ENCODE measurements at regions not wholly inside any gene's neighbourhood (a gene's known extent, or its start where the extent isn't known, plus 50 kb on each side); places are given as distances from the start of the nearest gene placed in this dataset.

DNA sequence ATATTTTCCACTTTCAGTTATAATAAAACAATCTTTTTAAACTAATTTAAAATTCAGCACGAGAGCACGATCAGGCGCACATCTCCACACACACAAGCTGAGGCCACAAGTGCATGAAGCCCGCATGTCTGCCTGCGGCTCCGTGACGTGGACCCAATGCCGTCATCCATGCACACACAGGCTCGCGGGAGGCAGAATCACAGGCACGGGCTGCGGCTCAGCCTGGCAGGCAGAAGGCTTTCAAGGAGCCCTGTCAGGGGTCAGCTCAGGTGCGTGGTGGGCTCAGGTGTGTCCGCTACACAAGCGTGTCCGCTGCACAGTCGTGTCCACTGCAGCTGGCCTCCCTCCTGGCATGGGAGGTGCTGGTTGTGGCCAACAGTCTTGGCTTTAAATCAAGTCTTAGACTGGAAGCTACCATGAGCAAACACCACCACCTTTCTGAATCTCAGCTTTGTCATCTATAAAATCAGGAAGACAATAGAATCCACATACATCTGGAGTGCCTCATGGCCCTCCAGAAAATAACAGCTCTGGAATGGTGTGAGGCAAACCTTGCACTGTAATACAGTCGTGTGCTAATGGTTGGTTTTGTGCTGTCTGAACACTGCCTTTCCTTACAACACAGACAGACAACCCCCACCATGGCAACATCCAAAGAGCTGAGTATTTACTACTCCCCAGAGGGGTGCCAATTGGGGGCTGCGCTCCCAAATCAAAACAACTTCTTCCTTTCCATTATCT, 210.1 kb downstream of the NDUFA10 start:
- TF ChIP-seq POLR2A (IDR thresholded peaks at IDR 0.05) (no peak), POLR2AphosphoS5 (IDR thresholded peaks at IDR 0.05) (peak in 1 of 3 donors; percentile 96), EP300 (IDR thresholded peaks at IDR 0.05) (peak; percentile 24)

DNA sequence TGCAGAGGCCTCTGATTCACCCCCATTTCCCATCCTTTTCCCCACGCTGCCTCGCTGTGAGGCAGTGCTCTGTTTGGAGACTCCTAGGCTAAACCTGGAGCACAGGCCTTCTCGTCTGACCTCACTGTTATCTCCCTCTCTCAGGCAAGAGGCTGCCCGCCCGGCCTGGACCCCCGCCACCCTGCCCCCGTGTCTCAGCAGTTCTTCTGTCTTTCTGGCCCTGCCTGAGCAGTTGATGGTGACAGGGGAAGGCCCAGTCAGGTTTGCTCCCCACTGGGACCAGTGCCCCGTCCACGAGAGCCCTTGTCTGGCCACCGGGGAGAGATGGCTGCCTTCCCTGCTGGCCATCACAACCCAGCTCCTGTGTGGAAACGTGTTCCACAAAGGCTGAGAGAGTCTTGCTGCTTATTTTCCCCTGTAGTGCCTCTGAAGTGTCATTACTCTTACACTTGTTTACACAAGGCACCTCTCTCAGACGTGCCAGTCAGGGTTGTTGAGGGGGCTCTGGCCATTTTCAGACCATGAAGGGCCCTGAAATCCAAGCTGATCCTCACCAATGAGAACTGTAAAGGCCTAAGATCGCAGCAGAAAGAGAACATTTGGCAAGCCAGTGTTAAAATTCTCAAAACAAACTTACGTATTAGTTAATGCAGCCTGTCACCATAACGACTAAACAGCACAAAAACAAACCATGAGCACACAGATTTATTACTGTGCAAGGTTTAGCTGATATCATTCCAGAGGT, 210.9 kb downstream of the NDUFA10 start:
- no peaks in the 10 kb centered on the region for H3K36me3 ChIP-seq
- no peaks in the 10 kb centered on the region for H3K9me3 ChIP-seq
- peaks cover 0 to 42% (median 1%) of the 10 kb centered on the region in 4 donors for H3K4me1 ChIP-seq
- peak in 1 of 2 donors; percentile 88 for DNase-seq
- intact Hi-C loops (cut with DNase I; ENCODE audit: low total_unique reads) = no loop called here
- peak overlapping the region in 4 of 5 donors; percentile 82 to 90 (median 83) for H3K27ac ChIP-seq
- peaks cover 0 to 7% (median 0%) of the 10 kb centered on the region in 3 donors for H3K27me3 ChIP-seq
- H3K4me3 ChIP-seq = no peak overlapping the region
- 49 to 58% (median 54%) methylated on average over 15 of the region's 15 CpGs for WGBS, 5 donors
- peak in 2 of 3 donors; percentile 24 to 87 for TF ChIP-seq POLR2AphosphoS5 (IDR thresholded peaks at IDR 0.05)
- TF ChIP-seq POLR2A (IDR thresholded peaks at IDR 0.05) = no peak
- TF ChIP-seq, protein P1, sequence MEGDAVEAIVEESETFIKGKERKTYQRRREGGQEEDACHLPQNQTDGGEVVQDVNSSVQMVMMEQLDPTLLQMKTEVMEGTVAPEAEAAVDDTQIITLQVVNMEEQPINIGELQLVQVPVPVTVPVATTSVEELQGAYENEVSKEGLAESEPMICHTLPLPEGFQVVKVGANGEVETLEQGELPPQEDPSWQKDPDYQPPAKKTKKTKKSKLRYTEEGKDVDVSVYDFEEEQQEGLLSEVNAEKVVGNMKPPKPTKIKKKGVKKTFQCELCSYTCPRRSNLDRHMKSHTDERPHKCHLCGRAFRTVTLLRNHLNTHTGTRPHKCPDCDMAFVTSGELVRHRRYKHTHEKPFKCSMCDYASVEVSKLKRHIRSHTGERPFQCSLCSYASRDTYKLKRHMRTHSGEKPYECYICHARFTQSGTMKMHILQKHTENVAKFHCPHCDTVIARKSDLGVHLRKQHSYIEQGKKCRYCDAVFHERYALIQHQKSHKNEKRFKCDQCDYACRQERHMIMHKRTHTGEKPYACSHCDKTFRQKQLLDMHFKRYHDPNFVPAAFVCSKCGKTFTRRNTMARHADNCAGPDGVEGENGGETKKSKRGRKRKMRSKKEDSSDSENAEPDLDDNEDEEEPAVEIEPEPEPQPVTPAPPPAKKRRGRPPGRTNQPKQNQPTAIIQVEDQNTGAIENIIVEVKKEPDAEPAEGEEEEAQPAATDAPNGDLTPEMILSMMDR (IDR thresholded peaks at IDR 0.05) = no peak
- TF ChIP-seq EP300 (IDR thresholded peaks at IDR 0.05) = peak; percentile 79

More for the DNA sequence above, 210.1 kb downstream of the NDUFA10 start:
- H3K27me3 ChIP-seq = peaks cover 0 to 7% (median 0%) of the 10 kb centered on the region in 3 donors
- peak in 1 of 2 donors; percentile 46 for DNase-seq
- 67 to 84% (median 79%) methylated on average over 11 to 19 of the region's 19 CpGs for WGBS, 5 donors
- H3K36me3 ChIP-seq = no peaks in the 10 kb centered on the region
- H3K4me3 ChIP-seq = no peak overlapping the region
- H3K27ac ChIP-seq = peak overlapping the region in 4 of 5 donors; percentile 82 to 90 (median 83)
- peaks cover 0 to 42% (median 1%) of the 10 kb centered on the region in 4 donors for H3K4me1 ChIP-seq
- intact Hi-C loops (cut with DNase I; ENCODE audit: low total_unique reads) = no loop called here
- no peaks in the 10 kb centered on the region for H3K9me3 ChIP-seq

DNA sequence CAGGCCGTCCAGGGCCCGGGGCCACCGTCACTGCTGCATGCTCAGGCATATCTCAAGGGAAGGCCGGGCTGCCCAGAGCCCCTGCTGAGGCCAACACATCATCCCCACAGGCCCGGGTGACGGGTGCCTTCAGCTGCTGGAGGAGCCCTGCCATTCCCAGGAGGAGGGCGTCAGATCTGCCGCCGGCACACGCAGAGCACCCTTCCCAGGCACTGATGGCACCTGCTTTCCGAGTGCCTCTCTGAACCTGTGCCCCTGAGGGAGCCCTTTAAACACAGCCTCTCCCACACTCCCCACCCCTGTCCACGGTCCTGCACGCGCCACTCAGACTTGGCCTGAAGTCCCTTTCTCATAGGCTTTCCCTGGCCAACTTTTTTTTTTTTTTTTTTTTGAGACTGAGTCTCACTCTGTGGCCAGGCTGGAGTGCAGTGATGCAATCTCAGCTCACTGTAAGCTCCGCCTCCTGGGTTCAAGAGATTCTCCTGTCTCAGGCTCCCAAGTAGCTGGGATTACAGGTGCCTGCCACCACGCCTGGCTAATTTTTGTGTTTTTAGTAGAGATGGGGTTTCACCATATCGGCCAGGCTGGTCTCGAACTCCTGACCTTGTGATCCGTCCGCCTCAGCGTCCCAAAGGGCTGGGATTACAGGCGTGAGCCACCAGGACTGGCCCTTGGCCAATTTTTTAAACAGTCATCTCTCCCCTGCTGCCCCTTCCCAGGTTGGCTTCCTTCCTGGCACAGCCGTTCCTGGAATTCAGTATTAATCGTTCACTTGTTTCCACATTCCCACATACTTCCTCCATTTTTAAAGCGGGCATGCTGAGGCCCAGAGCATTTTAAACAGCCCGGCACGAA, 211.7 kb downstream of the NDUFA10 start:
- no peak overlapping the region for H3K4me3 ChIP-seq
- H3K9me3 ChIP-seq = no peaks in the 10 kb centered on the region
- peaks cover 0 to 7% (median 0%) of the 10 kb centered on the region in 3 donors for H3K27me3 ChIP-seq
- H3K27ac ChIP-seq = peak overlapping the region in 4 of 5 donors; percentile 82 to 90 (median 83)
- intact Hi-C loops (cut with DNase I; ENCODE audit: low total_unique reads) = no loop called here
- H3K36me3 ChIP-seq = no peaks in the 10 kb centered on the region
- peak in 1 of 2 donors; percentile 63 for DNase-seq
- 75 to 83% (median 76%) methylated on average over 25 to 27 of the region's 27 CpGs for WGBS, 5 donors
- TF ChIP-seq EP300 (IDR thresholded peaks at IDR 0.05) (no peak), POLR2A (IDR thresholded peaks at IDR 0.05) (no peak), POLR2AphosphoS5 (IDR thresholded peaks at IDR 0.05) (no peak)
- TF ChIP-seq, protein P1 (IDR thresholded peaks at IDR 0.05) = no peak
- peaks cover 0 to 42% (median 1%) of the 10 kb centered on the region in 4 donors for H3K4me1 ChIP-seq

DNA sequence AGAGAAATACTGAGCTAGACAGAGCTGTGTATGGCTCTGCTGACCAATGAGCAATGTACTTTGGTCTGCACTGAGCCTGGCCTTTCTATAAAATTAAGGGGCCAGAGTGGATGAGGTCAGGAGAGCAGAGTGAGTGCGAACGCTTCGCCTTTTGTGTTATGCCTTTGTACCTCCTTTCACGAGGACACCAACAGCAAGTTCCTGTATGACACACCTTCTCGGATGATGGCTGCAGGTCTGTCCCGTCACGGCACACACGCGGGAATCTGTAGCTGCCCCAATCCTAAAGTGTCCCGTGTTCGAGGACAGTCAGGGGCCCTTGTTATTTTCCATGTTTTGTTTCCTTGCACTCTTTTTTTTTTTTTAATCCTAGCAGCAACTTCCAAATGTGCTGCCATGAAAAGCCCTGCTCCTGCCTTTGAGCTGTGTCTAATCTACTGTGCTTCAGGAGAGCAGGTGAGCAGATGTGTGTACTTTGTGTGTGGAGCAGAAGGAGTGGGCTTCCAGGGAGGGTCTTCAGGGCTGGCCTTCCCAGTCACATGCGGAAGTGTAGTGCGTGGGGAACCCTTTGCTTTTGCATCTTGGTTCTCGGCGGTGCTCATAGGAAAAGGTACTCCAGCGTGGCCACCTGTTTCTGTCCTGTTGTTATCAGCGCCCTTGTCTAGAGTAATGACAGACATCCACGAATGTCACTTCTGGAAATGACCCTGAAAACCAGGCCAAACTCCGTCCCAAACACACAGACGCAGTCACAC, 213.2 kb downstream of the NDUFA10 start:
- no peak for DNase-seq
- TF ChIP-seq POLR2AphosphoS5 (IDR thresholded peaks at IDR 0.05) (no peak), EP300 (IDR thresholded peaks at IDR 0.05) (no peak)
- Histone ChIP-seq H3K36me3 (no peaks in the 10 kb centered on the region), H3K27me3 (peaks cover 0 to 10% (median 4%) of the 10 kb centered on the region in 3 donors), H3K4me1 (peaks cover 0 to 42% (median 1%) of the 10 kb centered on the region in 4 donors), H3K27ac (peak overlapping the region in 3 of 5 donors; percentile 4 to 90 (median 25)), H3K9me3 (no peaks in the 10 kb centered on the region), H3K4me3 (no peak overlapping the region)
- WGBS, 5 donors = 89 to 96% (median 90%) methylated on average over 19 to 20 of the region's 20 CpGs
- intact Hi-C loops (cut with DNase I; ENCODE audit: low total_unique reads) = no loop called here

Data from stomach (tissue), 8 donors.